Femur (tissue), 1 donor: ENCODE measurements at regions not wholly inside any gene's neighbourhood (a gene's known extent, or its start where the extent isn't known, plus 50 kb on each side); places are given as distances from the start of the nearest gene placed in this dataset.

ENCODE experiments used
- DNase-seq: peaks from one replicate; pipeline ENCODE4 v3.0.0-alpha.2; 2017

- DNase-seq: peak; percentile 88
Observed at GRCh38 chr1:170461762-170462384, 70.1 kb upstream of the GORAB start.

GRCh38 chr1:170470121-170470520 is 61.8 kb upstream of the GORAB start:
- no peak for DNase-seq

GRCh38 chr1:170471398-170472053 is 60.4 kb upstream of the GORAB start:
- no peak for DNase-seq

- no peak for DNase-seq
Observed at GRCh38 chr1:170481000-170481399, 51.0 kb upstream of the GORAB start.
